ENCODE measurements at regions not wholly inside any gene's neighbourhood (a gene's known extent, or its start where the extent isn't known, plus 50 kb on each side); places are given as distances from the start of the nearest gene placed in this dataset.

DNA sequence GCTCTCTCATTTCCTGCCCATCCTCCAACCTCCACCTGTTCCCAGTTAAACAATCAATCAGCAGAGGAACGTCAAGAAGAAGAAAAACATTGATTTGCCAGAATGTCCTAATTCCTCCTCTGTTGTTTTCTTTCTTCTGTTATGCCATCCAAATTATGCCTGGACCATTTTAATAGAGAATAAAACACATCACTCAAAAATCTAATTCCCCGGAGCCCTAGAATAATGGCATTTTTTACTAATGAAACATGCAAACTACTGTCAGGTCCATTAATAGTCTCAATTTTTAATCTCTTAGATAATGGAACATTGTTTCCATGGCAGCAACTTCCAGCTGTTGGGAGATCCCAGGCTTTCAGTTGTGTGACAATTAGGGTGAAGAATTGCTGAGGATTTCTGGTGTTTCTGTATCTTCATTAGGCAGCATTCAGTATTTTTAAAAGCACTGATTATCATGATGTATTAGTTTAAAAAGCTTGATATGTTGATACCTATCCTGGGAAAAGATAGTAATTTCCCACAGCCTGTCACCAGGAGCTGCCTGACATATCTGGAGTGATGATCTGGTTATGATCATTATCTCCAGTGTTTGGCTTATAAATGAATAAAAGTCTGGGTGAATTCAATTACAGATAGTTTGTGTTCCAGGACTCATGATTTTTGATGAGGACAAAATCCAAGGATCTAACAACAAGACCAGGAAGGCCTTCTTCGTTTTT, 209.8 kb downstream of the TPBG start:
- TF ChIP-seq, protein P1, sequence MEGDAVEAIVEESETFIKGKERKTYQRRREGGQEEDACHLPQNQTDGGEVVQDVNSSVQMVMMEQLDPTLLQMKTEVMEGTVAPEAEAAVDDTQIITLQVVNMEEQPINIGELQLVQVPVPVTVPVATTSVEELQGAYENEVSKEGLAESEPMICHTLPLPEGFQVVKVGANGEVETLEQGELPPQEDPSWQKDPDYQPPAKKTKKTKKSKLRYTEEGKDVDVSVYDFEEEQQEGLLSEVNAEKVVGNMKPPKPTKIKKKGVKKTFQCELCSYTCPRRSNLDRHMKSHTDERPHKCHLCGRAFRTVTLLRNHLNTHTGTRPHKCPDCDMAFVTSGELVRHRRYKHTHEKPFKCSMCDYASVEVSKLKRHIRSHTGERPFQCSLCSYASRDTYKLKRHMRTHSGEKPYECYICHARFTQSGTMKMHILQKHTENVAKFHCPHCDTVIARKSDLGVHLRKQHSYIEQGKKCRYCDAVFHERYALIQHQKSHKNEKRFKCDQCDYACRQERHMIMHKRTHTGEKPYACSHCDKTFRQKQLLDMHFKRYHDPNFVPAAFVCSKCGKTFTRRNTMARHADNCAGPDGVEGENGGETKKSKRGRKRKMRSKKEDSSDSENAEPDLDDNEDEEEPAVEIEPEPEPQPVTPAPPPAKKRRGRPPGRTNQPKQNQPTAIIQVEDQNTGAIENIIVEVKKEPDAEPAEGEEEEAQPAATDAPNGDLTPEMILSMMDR (conservative IDR thresholded peaks at IDR 0.05; ENCODE audit: low read depth, low read length), result no peak
- no peak for DNase-seq (ENCODE audit: low read depth)
- H3K4me3 ChIP-seq (ENCODE audit: low read length), result no peak overlapping the region

DNA sequence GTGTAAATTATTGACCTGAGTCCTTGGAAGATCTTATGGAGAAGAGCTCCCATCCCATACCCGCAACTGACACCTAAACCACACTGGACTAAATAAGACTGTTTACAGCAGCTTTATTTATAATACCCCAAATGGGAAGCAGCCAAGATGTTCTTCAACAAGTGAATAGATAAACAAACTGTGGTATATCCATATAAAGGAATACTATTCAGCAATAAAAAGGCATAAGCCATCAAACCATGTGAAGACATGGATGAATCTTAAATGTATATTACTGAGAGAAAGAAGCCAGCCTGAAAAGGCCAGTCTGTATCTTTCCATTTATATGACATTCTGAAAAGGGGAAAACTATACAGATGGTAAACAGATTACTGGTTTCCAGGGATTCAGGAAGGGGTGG, 212.7 kb downstream of the TPBG start:
- DNase-seq (ENCODE audit: low read depth), result no peak
- H3K4me3 ChIP-seq (ENCODE audit: low read length), result no peak overlapping the region
- TF ChIP-seq, protein P1 (conservative IDR thresholded peaks at IDR 0.05; ENCODE audit: low read depth, low read length), result no peak

DNA sequence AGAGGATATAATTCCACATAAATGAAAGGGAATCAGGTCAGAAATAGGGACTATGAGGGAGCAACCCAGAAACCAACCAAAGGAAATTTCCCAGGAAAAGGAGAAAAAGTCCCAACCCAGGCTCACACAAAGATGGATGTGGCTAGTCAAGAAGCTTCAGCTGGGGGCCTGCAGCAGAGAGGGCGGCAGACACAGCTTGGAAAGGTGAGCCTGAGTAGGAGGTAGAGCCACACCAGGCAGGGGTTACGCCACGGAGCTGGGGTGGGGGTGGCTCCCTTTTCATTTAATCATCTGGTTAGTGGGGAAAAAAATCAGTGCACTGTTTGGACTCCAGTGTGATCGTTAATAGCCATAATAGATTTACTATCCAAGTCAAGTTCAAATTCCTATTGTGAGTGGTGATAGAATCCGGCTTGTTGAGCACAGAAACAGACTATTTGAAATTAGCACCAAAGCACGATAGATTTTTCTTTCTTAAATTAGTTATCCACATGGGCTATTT, 220.6 kb downstream of the TPBG start:
- TF ChIP-seq, protein P1 (conservative IDR thresholded peaks at IDR 0.05; ENCODE audit: low read depth, low read length), result no peak
- DNase-seq (ENCODE audit: low read depth), result no peak
- H3K4me3 ChIP-seq (ENCODE audit: low read length), result no peak overlapping the region

DNA sequence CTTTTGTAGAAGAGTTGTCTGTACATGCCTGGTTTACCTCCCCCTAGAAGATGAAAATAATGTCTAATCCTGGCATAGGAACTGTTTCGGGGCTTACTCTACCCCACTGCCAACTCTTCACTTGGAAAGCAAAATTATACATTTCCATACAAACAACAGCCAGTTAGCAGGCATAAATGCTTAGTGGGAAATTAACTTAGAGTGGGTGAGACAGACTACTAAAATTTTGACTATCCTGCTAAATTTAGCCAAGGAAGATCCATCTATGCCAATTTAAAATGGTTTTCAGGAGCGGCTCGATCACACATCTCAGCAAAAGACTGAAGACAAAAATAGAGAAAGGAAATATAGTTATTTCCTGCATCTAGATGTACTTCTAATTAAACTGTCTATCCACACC, 221.2 kb downstream of the TPBG start:
- no peak for DNase-seq (ENCODE audit: low read depth)
- no peak overlapping the region for H3K4me3 ChIP-seq (ENCODE audit: low read length)
- TF ChIP-seq, protein P1 (conservative IDR thresholded peaks at IDR 0.05; ENCODE audit: low read depth, low read length), result no peak

DNA sequence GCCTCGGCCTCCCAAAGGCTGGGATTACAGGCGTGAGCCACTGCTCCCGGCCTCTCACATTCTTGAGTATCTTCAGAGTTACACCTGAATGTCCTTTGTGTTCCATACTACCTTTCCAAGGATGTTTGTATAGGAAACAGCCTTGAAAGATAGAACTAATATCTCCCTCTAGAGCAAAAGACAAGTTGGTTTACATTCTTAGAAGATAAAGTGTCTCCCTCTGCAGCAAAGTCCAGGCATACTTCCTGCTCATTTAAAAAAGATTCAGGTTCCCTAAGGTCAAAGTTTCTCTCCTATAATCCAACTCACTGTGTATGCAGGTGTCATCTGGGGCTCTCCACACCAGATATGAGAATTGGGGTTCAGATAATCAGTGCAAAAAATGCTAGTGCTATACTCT, 224.4 kb downstream of the TPBG start:
- H3K4me3 ChIP-seq (ENCODE audit: low read length), result no peak overlapping the region
- TF ChIP-seq, protein P1 (conservative IDR thresholded peaks at IDR 0.05; ENCODE audit: low read depth, low read length), result no peak
- no peak for DNase-seq (ENCODE audit: low read depth)

DNA sequence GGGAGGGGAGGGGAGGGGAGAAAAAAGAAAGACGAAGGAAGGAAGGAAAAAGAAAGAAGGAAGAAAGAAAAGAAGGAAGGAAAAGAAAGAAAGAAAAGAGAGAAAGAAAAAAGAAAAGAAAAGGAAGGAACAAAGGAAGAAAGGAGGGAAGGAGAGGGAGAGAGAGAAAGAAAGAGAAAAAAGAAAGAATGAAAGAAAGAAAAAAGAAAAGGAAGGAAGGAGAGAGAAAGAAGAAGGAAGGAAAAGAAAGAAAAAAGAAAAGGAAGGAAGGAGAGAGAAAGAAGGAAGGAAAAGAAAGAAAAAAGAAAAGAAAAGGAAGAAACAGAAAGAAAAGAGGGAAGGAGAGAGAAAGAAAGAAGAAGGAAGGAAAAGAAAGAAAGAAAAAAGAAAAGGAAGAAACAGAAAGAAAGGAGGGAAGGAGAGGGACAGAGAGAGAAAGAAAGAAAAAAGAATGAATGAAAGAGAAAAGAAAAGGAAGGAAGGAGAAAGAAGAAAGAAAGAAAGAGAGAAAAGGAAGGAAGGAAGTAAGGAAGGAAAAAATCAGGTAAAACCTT, 225.3 kb downstream of the TPBG start:
- TF ChIP-seq, protein P1 (conservative IDR thresholded peaks at IDR 0.05; ENCODE audit: low read depth, low read length), result no peak
- no peak for DNase-seq (ENCODE audit: low read depth)
- no peak overlapping the region for H3K4me3 ChIP-seq (ENCODE audit: low read length)

Measured in retinal pigment epithelial cell (primary cell).